ENCODE measurements at regions not wholly inside any gene's neighbourhood (a gene's known extent, or its start where the extent isn't known, plus 50 kb on each side); places are given as distances from the start of the nearest gene placed in this dataset.
A peak's percentile ranks its signal among the peaks of the same experiment; 100 is the strongest.
"Not testable (repeated sequence)": the region's sequence is repeated elsewhere in the genome, so short reads cannot be mapped to it uniquely, and the experiment has no call there.

DNA sequence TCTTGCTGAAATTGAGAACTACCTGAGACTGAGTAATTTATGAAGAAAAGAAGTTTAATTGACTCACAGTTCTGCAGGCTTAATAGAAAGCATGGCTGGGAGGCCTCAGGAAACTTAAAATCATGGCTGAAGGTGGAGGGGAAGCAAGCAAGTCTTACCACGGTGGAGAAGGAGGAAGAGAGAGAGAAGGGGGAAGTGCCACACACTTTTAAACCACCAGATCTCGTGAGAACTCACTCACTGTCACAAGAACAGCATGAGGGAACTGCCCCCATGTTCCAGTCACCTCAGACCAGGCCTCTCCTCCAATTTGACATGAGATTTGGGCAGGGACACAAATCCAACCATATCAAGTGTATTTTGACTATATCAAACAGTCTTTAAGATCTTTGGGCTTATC, 668.3 kb downstream of the SLCO4C1 start:
- not testable (repeated sequence) for DNase-seq

DNA sequence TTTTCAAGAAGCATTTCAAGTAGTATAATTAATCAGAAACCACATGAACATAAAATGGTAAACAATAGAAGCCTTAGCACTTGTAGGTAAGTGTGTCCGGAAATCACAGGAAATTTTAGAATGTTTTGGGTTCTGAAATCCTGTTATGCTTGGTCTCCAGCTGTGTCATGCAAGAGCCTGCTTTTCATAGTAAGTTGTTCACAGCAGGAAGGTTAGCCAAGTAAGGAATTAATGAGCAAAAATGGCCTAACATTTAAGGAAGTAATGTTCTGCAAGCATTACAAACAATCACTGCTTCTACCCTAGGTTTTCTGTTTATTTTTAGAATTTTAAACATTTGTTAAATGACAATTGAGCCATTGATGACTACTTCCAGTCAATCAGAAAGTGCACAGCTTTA, 669.5 kb downstream of the SLCO4C1 start:
- no peak for DNase-seq

DNA sequence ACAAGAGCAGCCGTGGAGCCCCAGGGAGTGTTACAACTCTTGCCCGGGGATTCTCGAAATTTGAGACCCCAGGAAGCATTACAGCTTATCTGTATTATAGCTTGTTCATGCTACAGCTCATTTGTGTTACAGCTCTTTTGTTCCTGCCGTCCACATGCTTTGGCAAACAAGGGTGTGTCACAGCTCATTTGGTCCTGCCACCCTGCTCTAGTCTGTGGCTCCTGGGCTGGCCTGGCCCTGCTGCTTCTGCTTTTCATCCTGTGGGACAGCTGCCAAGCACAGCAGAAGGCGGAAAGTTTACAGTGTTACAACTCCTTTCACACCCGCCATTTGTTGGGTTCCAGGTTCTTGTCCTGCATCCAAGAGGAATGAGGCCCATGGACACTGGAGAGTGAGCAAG, 685.0 kb downstream of the SLCO4C1 start:
- DNase-seq = no peak

DNA sequence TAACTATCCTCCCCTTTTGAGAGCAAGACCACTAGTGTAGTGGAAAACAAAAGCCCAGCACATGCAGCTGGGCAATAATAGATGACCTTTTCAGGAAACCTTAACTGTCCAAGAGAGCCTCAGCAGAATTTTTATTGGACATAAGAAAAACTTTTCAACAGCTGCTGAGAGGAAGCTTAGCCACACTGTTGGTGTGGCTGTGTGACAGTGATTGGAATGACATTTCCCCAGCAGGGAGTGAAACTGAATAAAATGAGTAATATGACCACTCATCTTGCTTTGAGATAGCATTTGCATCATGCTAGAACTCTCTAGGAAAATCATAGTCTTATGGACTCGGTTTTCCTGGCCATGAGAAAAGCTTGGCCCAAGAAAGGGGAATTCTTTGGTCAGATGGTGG, 687.8 kb downstream of the SLCO4C1 start:
- DNase-seq = no peak

DNA sequence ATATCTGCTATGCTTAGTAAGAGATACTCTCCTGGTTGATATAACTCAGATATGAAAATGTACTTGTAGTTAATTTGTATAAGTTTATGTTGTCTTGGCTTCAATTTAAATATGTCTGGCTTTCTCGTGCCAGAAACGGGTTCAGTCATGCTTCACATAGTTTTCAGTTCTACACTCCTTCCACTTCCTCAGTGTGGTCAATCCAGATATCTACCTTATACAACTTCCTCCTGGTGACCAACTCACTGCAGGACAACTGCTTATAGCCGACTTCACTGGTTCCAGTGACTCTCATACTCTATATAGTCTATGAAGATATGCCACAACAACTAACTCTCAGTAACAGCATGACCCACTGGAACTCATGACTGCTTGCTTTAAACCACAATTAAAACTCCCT, 690.4 kb downstream of the SLCO4C1 start:
- no peak for DNase-seq

DNA sequence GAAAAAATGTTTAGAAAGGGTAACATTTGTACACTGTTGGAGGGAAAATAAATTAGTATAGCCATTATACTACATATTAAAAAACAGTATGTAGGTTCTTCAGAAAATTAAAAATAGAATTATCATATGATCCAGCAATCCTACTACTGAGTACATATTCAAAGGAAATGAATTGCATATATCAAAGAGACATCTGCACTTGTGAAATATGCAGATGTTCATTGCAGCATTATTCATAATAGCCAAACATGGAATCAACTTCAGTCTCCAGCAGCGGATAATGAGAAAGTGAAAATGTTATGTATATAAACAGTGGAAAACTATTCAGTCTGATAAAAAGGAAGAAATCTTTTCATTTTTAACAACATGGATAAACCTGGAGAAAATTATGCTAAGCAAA, 695.5 kb downstream of the SLCO4C1 start:
- DNase-seq = no peak

DNA sequence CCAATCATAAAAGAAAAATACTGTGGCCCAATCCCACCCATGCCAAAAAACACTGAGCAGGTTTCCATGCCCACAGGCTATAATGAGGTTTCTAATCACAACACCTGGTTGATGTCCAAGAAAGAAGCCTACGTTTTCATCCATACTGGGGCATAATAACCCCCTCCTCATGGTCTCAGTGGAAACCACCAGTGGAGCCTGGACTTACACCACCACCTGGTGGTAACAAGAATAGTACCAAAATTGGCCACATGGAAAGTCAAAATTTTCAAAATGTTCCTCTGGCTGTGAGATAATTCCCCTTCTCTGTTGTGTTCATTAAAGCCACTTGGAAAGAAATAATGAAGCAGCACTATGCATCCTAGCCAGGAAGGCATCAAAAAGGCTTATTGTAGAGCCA, 687.3 kb upstream of the ST8SIA4 start:
- DNase-seq = no peak

DNA sequence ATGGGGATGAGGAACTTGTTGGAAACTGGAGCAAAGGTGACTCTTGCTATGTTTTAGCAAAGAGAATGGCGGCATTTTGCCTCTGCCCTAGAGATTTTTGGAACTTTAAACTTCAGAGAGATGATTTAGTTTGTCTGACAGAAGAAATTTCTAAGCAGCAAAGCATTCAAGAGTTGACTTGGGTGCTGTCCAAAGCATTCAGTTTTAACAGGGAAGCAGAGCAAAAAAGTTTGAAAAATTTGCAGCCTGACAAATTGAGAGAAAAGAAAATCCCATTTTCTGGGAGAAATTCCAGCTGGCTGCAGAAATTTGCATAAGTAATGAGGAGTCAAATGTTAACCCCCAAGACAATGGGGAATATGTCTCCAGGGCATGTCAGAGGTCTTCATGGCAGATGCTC, 682.3 kb upstream of the ST8SIA4 start:
- DNase-seq = no peak

DNA sequence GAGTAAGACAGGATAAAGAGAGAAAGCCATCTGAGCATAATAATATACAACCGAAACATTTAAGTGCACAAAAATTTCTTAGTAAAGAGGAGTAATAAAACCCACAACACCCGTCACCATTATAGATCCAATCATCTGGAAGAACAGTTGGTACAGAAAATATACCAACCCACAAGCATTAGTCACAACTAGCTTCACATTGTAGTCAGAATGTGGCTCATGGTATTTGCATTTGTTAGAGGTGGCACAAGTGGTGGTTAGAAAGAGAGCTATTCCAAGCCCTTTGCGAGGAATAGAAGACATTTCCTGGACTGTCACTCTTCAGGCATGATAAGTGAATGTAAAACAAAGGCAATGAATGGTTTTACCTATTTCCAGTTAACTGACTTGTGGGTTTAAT, 677.5 kb upstream of the ST8SIA4 start:
- DNase-seq = no peak

DNA sequence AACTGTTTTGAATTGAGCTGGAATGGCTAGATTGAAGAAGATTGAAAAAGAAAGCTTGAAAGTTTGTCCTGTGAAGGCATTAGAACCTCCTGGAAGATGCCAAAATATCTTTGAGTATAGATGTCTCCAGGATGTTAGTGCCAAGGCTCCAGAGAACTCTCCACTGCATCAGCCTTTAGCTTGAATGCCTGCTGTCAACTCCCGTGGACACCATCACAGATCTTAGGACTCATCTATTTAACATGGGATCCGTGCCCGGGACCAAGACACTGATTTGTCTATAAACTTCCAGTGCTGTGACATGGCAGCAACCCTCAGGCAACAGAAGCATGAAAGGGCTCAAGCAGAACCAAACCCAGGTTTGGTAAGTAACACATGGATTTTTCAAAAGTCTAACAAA, 670.9 kb upstream of the ST8SIA4 start:
- no peak for DNase-seq

DNA sequence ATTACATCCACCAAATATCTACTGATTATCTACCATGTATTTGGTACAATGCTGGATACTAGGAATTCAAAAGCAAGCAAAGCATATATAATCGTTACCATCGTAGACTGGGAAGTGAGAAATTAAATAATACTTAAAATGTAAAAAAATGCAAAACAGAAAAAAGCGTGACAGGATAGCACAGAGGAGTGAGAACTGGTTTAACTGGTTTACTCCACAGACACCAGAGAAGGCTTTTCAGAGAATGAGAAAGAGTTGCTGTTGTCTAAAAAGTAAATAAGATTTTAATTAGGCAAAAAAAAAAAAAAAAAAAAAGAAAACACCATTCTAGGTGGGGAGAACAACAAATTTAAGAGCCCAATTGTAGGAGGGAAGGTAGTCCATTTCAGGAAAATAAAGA, 657.9 kb upstream of the ST8SIA4 start:
- DNase-seq = no peak

DNA sequence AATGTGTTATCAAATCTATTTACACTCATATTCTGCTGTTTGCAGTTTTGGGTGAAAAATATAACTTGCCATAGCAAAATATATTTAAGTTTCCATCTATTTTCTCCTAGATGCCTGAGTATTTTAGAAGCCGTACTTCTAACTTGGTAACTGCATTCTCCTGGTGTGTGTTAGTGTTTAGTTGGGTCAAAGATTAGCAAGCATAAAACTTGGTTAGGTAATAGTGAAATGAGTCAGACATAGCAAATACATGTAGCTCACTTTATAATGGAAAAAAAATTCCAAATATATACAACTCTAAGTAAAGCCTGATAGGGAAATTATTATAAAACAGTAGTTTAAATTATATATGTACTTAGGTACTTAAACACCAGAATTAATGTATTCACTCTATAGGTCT, 640.7 kb upstream of the ST8SIA4 start:
- no peak for DNase-seq

DNA sequence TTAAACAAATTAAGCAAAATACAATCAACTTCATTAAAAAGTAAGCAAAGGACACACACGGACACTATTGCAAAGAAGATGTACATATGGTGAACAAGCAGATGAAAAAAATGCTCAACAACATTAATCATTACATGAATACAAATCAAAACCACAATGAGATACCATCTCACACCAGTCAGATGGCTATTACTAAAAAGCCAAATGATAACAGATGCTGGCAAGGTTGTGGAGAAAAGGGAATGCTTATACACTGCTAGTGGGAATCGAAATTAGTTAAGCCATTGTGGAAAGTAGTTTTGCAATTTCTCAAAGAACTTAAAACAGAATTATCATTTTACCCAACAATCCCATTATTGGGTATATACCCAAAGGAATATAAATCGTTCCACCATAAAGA, 636.2 kb upstream of the ST8SIA4 start:
- no peak for DNase-seq

DNA sequence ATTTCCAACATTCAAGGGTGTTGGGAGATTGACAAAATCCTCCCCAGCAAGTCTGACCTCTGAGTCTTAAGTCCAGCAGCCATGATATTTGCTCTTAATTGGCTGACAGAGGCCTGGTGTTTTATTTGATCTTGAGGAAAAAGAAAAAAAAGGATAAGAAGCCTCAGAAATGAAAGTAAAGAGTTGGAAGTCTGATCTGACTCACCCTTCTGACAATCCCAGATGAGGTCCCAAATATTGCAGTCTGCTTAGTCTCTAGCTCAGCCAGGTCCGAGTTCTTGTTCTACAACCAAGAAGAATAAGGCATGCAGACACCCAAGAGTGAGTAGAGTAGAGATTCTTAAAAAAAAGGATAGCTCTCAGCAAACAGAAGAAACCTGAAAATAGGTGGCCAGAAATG, 632.5 kb upstream of the ST8SIA4 start:
- DNase-seq = no peak

DNA sequence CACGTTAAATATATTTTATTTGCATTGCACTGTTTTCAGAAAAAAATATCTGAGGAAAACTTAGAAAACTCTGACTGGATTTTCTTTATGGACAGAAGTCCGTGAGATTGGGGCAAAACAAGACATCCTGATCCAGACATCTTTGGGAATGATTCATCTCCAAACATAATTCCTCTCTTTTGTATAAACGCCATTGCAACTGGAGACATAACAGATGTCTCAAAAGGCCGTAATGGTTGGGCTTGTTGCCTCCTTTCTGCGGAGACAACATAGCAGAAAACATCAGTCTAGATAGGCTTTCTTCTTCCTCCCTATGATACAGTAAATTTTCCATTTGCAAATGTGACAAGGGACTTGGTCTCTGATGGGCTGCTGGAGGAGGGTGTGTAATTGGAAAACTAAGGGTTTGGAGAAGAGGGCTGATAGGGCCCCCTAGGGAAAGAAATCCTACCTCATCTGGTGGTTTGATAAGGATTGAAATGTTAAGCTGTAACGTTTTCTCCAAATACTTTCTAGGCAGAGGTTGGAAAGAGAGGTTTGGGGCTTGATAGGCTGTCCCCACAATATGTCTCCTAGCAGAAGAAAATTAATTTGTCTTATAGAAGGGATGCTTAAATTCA, 631.5 kb upstream of the ST8SIA4 start:
- DNase-seq = no peak

DNA sequence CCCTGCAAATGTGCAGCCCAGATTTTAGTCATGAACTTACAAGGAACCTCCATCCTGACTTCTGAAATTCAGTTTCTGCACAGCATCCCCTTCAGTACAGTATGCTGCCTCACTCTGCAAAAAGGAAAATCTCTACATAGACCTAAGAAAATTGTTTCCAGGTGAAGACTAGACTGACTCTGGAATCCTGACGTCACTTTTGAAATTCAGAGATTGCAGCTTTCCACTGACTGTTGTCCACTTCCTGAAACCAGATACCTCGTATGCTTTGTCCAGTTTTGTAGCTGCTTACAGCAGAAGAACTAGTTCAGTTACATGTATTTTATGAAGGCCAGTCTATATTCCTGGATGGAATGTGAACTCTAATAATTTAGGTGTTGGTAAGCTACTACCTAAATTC, 629.3 kb upstream of the ST8SIA4 start:
- DNase-seq = no peak

DNA sequence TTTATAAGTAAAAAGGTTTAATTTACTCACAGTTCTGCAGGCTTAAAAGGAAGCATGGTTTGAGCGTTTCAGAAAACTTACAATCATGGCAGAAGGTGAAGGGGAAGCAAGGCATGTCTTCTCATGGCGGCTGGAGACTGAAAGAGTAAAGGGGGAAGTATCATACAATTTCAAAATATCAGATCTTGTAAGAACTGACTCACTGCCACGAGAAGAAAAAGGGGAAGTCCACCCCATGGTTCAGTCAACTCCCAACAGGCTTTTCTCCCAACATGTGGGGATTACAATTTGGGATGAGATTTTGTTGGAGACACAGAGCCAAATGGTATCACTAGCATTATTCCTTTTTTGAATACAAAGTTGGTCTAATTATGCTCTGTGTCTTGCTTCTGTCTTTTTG, 627.9 kb upstream of the ST8SIA4 start:
- DNase-seq = peak; percentile 76 to 79

DNA sequence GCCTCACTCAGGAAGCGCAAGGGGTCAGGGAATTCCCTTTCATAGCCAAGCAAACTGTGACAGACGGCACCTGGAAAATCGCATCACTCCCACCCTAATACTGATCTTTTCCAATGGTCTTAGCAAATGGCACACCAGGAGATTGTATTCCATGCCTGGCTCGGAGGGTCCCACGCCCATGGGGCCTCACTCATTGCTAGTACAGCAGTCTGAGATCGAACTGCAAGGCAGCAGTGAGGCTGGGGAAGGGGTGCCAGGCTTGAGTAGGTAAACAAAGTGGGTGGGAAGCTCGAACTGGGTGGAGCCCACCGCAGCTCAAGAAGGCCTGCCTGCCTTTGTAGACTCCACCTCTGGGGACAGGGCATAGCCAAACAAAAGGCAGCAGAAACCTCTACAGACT, 626.0 kb upstream of the ST8SIA4 start:
- not testable (repeated sequence) for DNase-seq

DNA sequence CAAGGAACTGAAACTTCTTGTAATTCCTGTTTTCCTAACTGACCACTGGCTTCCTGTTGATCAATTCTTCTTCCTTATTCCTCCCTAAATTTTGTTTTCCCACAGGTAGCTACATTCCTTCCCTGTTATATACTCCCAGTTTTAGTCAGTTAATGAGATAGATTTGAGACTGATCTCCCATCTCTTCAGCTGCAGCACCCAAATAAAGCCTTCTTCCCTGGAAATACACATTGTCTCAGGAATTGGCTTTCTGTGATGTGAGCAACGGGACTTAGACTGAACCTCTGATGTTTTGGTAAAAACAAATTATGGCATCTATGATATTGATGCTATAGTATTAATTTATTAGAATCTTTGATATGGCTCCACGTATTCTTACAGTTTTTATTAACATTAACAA, 617.3 kb upstream of the ST8SIA4 start:
- no peak for DNase-seq

DNA sequence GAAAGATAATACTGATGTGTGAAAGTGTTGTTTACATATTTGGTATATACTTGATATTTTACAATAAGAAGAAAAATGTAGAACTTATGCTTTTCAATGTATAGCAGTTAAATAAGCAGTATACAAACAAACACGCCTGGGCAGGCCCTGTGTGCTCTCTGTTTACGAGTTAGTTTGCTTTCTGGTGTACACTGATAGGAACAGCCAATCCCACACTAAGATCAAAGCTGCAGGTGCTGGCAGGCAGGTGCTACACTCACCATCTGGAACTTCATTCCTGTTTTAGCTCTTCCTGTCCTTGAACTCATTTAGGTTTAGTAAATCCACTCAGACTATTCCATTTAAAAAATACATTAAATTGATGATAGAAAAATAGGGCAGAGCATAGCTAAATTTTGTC, 614.7 kb upstream of the ST8SIA4 start:
- DNase-seq = no peak

DNA sequence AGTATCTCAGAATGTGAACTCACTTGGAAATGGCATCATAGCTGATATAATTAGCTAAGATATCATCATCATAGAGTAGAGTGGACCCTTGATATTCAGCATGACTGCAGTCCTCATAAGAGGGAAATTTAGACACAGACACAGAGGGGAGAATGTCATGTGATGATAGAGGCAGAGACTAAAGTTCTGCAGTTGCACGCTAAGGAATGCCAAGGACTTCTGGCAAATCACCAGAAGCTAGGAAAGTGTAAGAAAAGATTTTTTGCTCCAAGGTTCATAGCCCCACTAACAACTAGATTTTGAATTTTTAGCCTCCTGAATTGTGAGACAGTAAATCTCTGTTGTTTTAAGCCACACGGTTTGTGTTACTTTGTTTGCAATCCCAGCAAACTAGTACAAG, 612.6 kb upstream of the ST8SIA4 start:
- DNase-seq = no peak

DNA sequence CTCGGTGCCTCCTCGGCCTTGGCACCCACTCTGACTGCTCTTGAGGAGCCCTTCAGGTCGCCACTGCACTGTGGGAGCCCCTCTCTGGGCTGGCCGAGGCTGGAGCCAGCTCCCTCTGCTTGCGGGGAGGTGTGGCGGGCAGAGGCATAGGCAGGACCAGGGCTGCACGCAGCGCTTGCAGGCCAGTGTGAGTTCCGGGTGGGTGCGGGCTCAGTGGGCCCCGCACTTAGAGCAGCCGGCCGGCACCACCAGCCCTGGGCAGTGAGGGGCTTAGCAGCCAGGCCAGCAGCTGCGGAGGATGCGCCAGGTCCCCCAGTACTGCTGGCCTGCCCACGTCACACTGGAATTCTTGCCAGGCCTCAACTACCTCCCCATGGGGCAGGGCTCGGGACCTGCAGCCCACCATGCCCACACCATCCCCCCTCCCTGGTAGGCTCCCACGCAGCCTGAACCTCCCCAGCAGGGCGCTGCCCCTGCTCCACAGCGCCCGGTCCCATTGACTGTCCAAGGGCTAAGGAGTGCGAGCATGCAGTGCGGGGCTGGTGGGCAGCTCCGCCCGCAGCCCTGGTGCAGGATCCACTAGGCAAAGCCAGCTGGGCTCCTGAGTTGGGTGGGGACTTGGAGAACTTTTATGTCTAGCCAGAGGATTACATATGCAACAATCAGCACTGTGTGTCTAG, 602.9 kb upstream of the ST8SIA4 start:
- no peak for DNase-seq

DNA sequence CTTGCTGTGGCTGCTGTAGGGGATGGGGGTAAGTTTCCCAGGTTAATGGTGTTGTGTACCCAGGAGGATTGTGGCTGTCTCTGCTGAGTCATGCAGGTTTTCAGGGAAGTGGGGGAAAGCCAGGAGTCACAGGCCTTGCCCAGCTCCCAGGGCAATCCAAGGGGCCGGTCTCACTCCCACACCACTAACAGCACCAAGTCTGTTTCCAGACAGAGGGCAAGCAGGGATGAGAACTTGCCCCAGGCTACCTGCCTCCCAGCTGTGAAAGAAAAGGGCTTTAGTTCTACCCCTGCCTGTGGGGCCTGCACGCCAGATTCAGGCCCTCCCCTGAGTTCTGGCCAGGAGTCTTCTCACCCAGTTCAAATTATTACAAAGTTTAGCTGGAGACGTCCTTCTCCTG, 579.8 kb upstream of the ST8SIA4 start:
- DNase-seq = no peak

DNA sequence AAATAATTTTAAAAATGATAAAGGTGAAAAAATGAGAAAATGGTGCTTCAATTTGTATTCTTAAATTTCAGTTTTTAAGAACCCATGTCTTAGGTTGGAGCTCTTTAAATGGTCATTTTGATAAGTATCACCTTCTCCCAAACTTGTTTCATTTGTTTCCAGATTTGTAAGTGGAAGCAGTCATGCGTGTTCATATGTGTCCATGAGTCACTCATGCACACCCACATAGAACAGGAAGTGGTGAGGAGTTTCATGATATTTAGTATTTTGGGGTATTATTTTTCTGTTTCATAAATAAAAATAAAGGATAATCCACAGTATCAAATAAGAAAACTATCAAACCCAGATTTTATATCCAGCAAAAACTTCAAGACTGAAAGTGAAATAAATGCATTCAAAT, 570.4 kb upstream of the ST8SIA4 start:
- DNase-seq = peak in 1 of 2 donors; percentile 7

DNA sequence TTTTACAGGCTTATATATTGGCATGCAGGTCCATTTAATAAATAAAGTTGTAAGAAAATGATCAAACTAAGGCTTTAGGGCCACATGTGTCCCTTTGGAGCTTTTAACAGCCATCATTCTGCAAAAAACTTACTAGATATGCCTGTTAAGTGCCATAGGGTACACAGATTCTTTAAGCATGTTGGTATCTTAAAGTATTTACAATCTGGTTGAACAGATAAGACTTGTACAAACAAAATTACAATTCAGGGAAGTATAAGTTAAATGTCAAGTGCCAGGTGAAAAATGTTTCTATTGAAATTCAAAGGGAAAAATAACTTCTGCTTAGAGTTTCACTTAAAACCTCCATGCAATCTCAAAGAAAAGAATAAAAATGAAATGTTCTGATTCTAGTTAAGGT, 558.4 kb upstream of the ST8SIA4 start:
- no peak for DNase-seq
